GM12873 (cell line): ENCODE measurements at regions not wholly inside any gene's neighbourhood (a gene's known extent, or its start where the extent isn't known, plus 50 kb on each side); places are given as distances from the start of the nearest gene placed in this dataset.

ENCODE experiments used
- CTCF ChIP-seq: IDR thresholded peaks from 2 replicates; pipeline ENCODE4 v1.5.1; 2012; ENCODE audit warnings: low read depth, mild to moderate bottlenecking, moderate library complexity, low read length, control low read depth; ENCODE audit not compliant: insufficient read depth; ENCODE audit errors: missing control alignments

GRCh38 chr3:126287171-126287535, 70.1 kb downstream of the KLF15 start:
- TF ChIP-seq CTCF, result no peak

GRCh38 chr3:126285369-126285768, 71.8 kb downstream of the KLF15 start:
- no peak for TF ChIP-seq CTCF

- TF ChIP-seq CTCF, result no peak
Observed at GRCh38 chr3:126284258-126284904, 72.8 kb downstream of the KLF15 start.

- TF ChIP-seq CTCF, result no peak
Observed at GRCh38 chr3:126279853-126280252, 77.4 kb downstream of the KLF15 start.

GRCh38 chr3:126277629-126278378, 79.4 kb downstream of the KLF15 start:
- TF ChIP-seq CTCF, result no peak

- no peak for TF ChIP-seq CTCF
Observed at GRCh38 chr3:126275620-126275904, 81.6 kb downstream of the KLF15 start.

- TF ChIP-seq CTCF, result no peak
Observed at GRCh38 chr3:126274735-126275619, 82.2 kb downstream of the KLF15 start.
